Hypothalamus (tissue), 51 donors: ENCODE measurements at regions not wholly inside any gene's neighbourhood (a gene's known extent, or its start where the extent isn't known, plus 50 kb on each side); places are given as distances from the start of the nearest gene placed in this dataset.
"Not testable (repeated sequence)": the region's sequence is repeated elsewhere in the genome, so short reads cannot be mapped to it uniquely, and the experiment has no call there.

Source experiments
- DNase-seq, 51 donors: peaks; one replicate each; lab custom pipeline; 2025; lab: John Stamatoyannopoulos, UW

- DNase-seq, result no peak
Observed at GRCh38 chr2:133863106-133863800, 295.0 kb upstream of the NCKAP5 start.

GRCh38 chr2:133865141-133865540, 296.9 kb upstream of the NCKAP5 start:
- no peak for DNase-seq

- DNase-seq, result no peak
Observed at GRCh38 chr2:133867166-133867565, 298.9 kb upstream of the NCKAP5 start.

DNA sequence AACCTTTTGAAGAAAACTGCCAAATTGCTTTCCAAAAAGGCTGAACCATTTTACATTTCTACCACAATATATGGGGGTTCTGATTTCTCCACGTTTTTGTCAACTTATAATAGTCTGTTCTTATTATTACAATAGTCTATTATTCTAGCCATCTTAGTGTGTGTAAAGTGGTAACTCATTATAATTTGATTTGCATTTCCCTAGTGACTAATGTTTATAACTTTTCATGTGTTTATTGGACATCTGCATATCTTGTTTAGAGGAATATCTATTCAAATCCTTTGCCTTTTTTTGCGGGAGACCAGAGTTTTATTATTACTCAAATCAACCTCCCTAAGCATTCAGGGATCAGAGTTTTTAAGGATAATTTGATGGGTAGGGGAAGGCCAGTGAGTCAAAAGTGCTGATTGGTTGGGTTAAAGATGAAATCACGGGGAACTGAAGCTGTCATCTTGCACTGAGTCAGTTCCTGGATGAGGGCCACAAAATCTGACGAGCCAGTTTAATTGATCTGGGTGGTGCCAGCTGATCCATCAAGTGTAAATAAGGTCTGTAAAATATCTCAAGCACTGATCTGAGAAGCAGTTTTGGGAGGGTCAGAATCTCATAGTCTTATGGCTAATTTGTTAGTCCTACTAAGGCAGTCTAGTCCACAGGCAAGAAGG, 303.4 kb upstream of the NCKAP5 start:
- DNase-seq, result peak in 1 of 51 donors; percentile 7

- DNase-seq, result no peak
Observed at GRCh38 chr2:133878326-133878725, 310.1 kb upstream of the NCKAP5 start.

GRCh38 chr2:133879703-133880102, 311.4 kb upstream of the NCKAP5 start:
- no peak for DNase-seq

- not testable (repeated sequence) for DNase-seq
Observed at GRCh38 chr2:133882159-133882558, 313.9 kb upstream of the NCKAP5 start.

GRCh38 chr2:133884739-133885381, 316.6 kb upstream of the NCKAP5 start:
- DNase-seq, result no peak

GRCh38 chr2:133885847-133886246, 317.6 kb upstream of the NCKAP5 start:
- DNase-seq, result no peak

GRCh38 chr2:133886735-133887675, 318.7 kb upstream of the NCKAP5 start:
- DNase-seq, result peak in 47 of 51 donors; percentile 1 to 82 (median 46)

- no peak for DNase-seq
Observed at GRCh38 chr2:133887676-133888040, 319.4 kb upstream of the NCKAP5 start.

DNA sequence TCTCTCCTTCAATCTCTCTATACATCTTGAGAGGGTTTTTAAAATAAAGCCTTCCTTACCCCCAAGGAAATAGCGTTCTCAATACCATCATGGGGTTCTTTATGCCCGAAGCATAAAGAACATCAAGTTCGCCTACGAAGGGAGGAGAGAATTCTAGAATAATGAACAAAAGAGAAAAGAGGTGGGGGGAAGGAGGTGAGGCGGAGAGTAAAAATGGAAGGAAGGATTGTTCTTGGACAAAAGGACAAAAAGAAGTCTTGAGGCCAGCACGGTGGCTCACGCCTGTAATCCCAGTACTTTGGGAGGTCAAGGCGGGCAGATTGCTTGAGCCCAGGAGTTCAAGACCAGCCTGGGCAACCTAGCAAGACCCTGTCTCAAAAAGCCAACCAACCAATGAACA, 319.8 kb upstream of the NCKAP5 start:
- DNase-seq, result no peak

GRCh38 chr2:133888621-133889219, 320.5 kb upstream of the NCKAP5 start:
- no peak for DNase-seq

DNA sequence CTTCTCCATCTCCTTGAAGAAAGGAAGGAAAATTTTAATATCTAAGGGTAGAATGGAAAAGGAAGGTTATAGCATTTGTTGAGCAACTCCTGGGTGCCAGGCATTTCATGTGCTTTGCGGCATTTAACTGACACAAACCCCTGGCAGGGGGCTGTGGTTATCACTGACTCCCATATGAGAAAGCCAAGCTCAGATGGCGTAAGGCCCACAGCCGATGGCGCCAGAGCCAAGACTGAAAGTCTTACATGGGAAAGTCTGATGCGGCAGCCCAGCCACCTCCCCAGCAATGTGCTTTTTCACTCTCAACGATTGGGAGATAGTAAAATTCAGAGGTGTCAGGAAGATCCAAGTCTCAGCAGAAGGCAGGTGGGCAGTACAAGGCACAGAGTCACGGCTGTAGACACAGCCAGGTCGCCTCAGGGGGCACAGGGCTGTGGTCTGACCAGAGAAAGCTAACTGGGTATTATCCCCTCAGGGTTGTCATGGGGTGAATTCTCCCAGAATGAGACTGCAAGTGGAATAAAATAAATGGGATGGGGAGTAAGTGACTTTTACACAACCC, 324.2 kb upstream of the NCKAP5 start:
- no peak for DNase-seq

- DNase-seq, result no peak
Observed at GRCh38 chr2:133894429-133894828, 326.2 kb upstream of the NCKAP5 start.

- not testable (repeated sequence) for DNase-seq
Observed at GRCh38 chr2:133897838-133898237, 329.6 kb upstream of the NCKAP5 start.

DNA sequence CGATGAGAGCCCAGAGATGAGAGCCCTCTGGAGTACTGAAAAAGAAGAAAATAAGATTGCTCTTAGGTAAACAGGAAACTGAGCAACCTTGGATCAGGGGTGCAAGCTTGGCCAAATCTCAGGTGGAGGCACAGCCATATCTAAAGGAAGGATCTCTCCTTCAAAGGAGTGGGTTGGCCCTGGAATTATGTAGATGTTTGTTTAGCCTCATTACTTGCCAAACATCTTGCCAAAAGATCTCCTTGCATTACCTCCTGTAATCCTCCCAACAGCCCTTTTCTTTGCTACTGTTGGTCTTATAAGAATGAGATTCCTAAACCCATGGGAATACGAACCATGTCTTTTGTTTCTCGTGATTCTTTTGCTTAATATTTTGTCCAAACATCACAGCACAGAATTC, 332.6 kb upstream of the NCKAP5 start:
- DNase-seq, result no peak

DNA sequence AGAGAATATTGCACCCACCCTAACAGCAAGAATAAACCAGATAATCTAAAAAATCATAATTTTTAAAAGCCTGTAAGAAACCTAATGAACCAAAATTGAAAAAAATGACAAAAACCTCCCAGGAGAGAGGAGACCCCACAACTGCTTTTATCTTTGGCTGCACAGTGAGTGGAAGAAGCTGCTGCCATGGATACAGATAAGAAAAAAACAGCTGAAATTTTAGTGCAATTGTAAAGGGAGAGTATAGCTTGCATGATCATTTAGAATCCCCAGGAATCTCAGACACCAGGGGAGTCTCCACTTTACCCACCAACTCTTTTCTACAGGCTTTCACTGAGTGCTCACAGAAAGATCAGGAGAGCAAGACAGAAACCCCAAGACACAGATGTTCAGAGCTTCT, 338.1 kb upstream of the NCKAP5 start:
- DNase-seq, result no peak

DNA sequence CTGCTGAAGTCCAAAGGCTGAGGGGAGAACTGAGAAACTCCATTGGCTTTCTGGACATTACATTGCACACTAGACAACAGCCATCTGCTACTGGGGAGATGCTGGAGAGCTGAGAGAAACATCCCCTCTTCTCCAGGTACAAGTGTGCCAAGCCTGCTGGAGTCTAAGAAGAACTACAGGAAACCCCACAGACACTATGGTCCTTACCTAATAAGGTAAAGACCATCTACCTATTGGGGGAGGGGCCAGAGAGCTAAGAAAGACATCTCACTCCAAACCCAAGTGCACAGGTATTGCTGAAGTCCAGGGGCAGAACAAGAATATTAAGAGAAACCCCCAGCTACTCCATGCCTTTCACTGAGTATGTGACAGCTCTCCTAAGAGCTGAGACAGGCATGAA, 338.7 kb upstream of the NCKAP5 start:
- DNase-seq, result no peak

GRCh38 chr2:133908171-133908570, 339.9 kb upstream of the NCKAP5 start:
- no peak for DNase-seq
